PC-3 (cell line): ENCODE measurements at regions not wholly inside any gene's neighbourhood (a gene's known extent, or its start where the extent isn't known, plus 50 kb on each side); places are given as distances from the start of the nearest gene placed in this dataset.

Experiments
- ATAC-seq: fragments of 200-7000 bp; cut with Tn5 transposase; 2 replicates; pipeline ENCODE4 v1.9.1; 2020; ENCODE audit warnings: mild to moderate bottlenecking, moderate library complexity
- BruUV-seq: library from RNA; stranded (reverse); fragments of 400-500 nt; replicated peaks from 2 replicates; lab custom pipeline; 2021; lab: Mats Ljungman, UMichigan
- CTCF ChIA-PET: fragments of 300-600 bp; sonication (Branson Sonifier 250); formaldehyde crosslinking; loops from one replicate; lab custom pipeline; 2022; ENCODE audit warnings: antibody characterized with exemption; lab: Charles Lee
- POLR2A ChIA-PET: fragments of 300-600 bp; sonication (Branson Sonifier 250); formaldehyde crosslinking; loops from one replicate; lab custom pipeline; 2022; ENCODE audit warnings: antibody characterized with exemption; ENCODE audit not compliant: unreplicated experiment; lab: Charles Lee
- DNase-seq: peaks from one replicate; pipeline ENCODE4 v3.0.0-alpha.2; 2015
- H2AFZ ChIP-seq: fragments of 300-600 bp; sonication (generic); 2 replicates; pipeline ENCODE4 v1.6.0; 2016; ENCODE audit warnings: antibody characterized with exemption, low read length
- H3F3A ChIP-seq: fragments of 300-600 bp; sonication (generic); one replicate; pipeline ENCODE4 v1.6.0; 2017; ENCODE audit warnings: antibody characterized with exemption, low read length, control low read depth, mild to moderate bottlenecking; ENCODE audit not compliant: unreplicated experiment
- H3K27ac ChIP-seq: fragments of 300-600 bp; sonication (generic); 2 replicates; pipeline ENCODE4 v1.5.1; 2016; ENCODE audit warnings: mild to moderate bottlenecking, low read length
- H3K27me3 ChIP-seq: fragments of 300-600 bp; sonication (generic); 2 replicates; pipeline ENCODE4 v1.6.1; 2016; ENCODE audit warnings: low read length, mixed read lengths
- H3K36me3 ChIP-seq: fragments of 300-600 bp; sonication (generic); 2 replicates; pipeline ENCODE4 v1.6.1; 2016; ENCODE audit warnings: low read depth, mixed run types, low read length, mixed read lengths
- H3K4me1 ChIP-seq: fragments of 300-600 bp; sonication (generic); 2 replicates; pipeline ENCODE4 v1.5.1; 2016; ENCODE audit warnings: low read length; ENCODE audit not compliant: insufficient read depth
- H3K4me2 ChIP-seq: fragments of 300-600 bp; sonication (generic); 2 replicates; pipeline ENCODE4 v1.6.0; 2016; ENCODE audit warnings: low read length
- H3K4me3 ChIP-seq: fragments of 300-600 bp; sonication (generic); 2 replicates; pipeline ENCODE4 v1.5.1; 2016; ENCODE audit warnings: mild to moderate bottlenecking, low read length, mixed read lengths
- H3K79me2 ChIP-seq: fragments of 300-600 bp; sonication (generic); 2 replicates; pipeline ENCODE4 v1.6.1; 2017; ENCODE audit warnings: low read length, mixed read lengths
- H3K9ac ChIP-seq: fragments of 300-600 bp; sonication (generic); 2 replicates; pipeline ENCODE4 v1.6.0; 2016; ENCODE audit warnings: mild to moderate bottlenecking, low read length
- H3K9me2 ChIP-seq: fragments of 300-600 bp; sonication (generic); replicated peaks from 2 replicates; pipeline ENCODE4 v1.6.1; 2016; ENCODE audit warnings: mixed run types, low read length, mixed read lengths
- H3K9me3 ChIP-seq: fragments of 300-600 bp; sonication (generic); 2 replicates; pipeline ENCODE4 v1.6.1; 2016; ENCODE audit warnings: low read length, mixed read lengths
- H4K20me1 ChIP-seq: fragments of 300-600 bp; sonication (generic); 2 replicates; pipeline ENCODE4 v1.6.1; 2016; ENCODE audit warnings: low read length, mixed read lengths
- CTCF ChIP-seq: fragments of 300-600 bp; sonication (generic); conservative IDR thresholded peaks from 2 replicates; pipeline ENCODE4 v1.5.1; 2017; ENCODE audit warnings: antibody characterized with exemption, low read depth, mild to moderate bottlenecking, low read length
- EZH2 ChIP-seq: fragments of 300-600 bp; sonication (generic); IDR thresholded peaks from one replicate; pipeline ENCODE4 v1.6.1; 2017; ENCODE audit warnings: antibody characterized with exemption, mild to moderate bottlenecking, low read length; ENCODE audit not compliant: unreplicated experiment
- EZH2phosphoT487 ChIP-seq: fragments of 300-600 bp; sonication (generic); IDR thresholded peaks from 2 replicates; pipeline ENCODE4 v1.6.1; 2018; ENCODE audit warnings: mild to moderate bottlenecking, antibody characterized with exemption, low read length, borderline replicate concordance
- intact Hi-C: fragments of 100-400 bp; cut with micrococcal nuclease; formaldehyde crosslinking; loops from 2 replicates; pipeline ENCODE4 v1.9.0; 2023

GRCh38 chr2:65660340-65660739, 227.9 kb upstream of the SPRED2 start:
- Histone ChIP-seq H3K27ac (no peak overlapping the region), H3K36me3 (no peaks in the 10 kb centered on the region), H3K27me3 (no peaks in the 10 kb centered on the region), H3K9me3 (no peaks in the 10 kb centered on the region), H3F3A (no peaks in the 10 kb centered on the region), H3K9me2 (no peaks in the 10 kb centered on the region), H3K79me2 (no peaks in the 10 kb centered on the region), H3K4me2 (no peak overlapping the region), H4K20me1 (no peaks in the 10 kb centered on the region), H2AFZ (no peak overlapping the region), H3K4me1 (peaks cover 40% of the 10 kb centered on the region), H3K9ac (no peak overlapping the region), H3K4me3 (no peak overlapping the region)
- ATAC-seq (no peak), DNase-seq (no peak)
- no TSS peak for BruUV-seq
- intact Hi-C loops, result no loop called here
- TF ChIP-seq EZH2phosphoT487 (no peak), CTCF (no peak), EZH2 (no peak)
- POLR2A ChIA-PET, result no interaction called here
- CTCF ChIA-PET, result no interaction called here

DNA sequence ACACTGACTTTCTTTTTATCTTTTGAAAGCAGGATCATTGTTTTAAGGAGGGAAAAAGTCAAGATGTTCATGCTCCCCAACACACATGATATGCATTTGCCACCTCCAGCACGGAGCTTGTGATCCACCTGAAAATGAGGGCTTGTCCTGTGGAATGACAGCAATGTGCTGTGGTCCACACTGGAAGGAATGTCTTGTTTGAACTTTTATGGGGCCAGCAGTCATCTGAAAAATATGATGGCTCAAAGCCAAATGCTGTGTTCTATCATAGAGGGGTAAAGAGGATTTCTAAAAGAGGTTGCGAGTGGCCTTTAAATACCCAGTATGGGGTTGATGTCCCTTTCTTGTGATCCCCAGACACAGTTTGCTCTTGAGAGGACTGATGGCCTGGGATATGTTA, 226.5 kb upstream of the SPRED2 start:
- Histone ChIP-seq H2AFZ (no peak overlapping the region), H3K27me3 (no peaks in the 10 kb centered on the region), H3K4me3 (no peak overlapping the region), H3K9me3 (no peaks in the 10 kb centered on the region), H3K9ac (no peak overlapping the region), H4K20me1 (no peaks in the 10 kb centered on the region), H3K79me2 (no peaks in the 10 kb centered on the region), H3K27ac (no peak overlapping the region), H3K4me2 (peak overlapping the region; percentile 42), H3F3A (no peaks in the 10 kb centered on the region), H3K4me1 (peaks cover 39% of the 10 kb centered on the region), H3K9me2 (no peaks in the 10 kb centered on the region), H3K36me3 (no peaks in the 10 kb centered on the region)
- intact Hi-C loops, result no loop called here
- ATAC-seq, result no peak
- POLR2A ChIA-PET, result no interaction called here
- no peak for TF ChIP-seq EZH2
- TF ChIP-seq CTCF, result no peak
- TF ChIP-seq EZH2phosphoT487, result no peak
- peak; percentile 82 for DNase-seq
- CTCF ChIA-PET, result no interaction called here
- no TSS peak for BruUV-seq

- ChIA-PET POLR2A (no interaction called here), CTCF (no interaction called here)
- DNase-seq, result no peak
- Histone ChIP-seq H3K36me3 (no peaks in the 10 kb centered on the region), H3K9me3 (no peaks in the 10 kb centered on the region), H3K27me3 (no peaks in the 10 kb centered on the region), H3K4me3 (no peak overlapping the region), H3K9ac (no peak overlapping the region), H2AFZ (no peak overlapping the region), H3K4me2 (peak overlapping the region; percentile 42; the same call in 1 of the 2 replicates), H3K79me2 (no peaks in the 10 kb centered on the region), H3K27ac (no peak overlapping the region), H3K4me1 (peaks cover 33% of the 10 kb centered on the region), H3K9me2 (no peaks in the 10 kb centered on the region), H3F3A (no peaks in the 10 kb centered on the region), H4K20me1 (no peaks in the 10 kb centered on the region)
- no TSS peak for BruUV-seq
- ATAC-seq, result no peak
- intact Hi-C loops, result no loop called here
- TF ChIP-seq EZH2phosphoT487 (no peak), CTCF (no peak)
Observed at GRCh38 chr2:65658266-65658665, 225.9 kb upstream of the SPRED2 start.
